Activated CD8-positive, alpha-beta memory T cell treated with anti-CD3 and anti-CD28 coated beads for 1 hour (primary cell): ENCODE measurements at regions not wholly inside any gene's neighbourhood (a gene's known extent, or its start where the extent isn't known, plus 50 kb on each side); places are given as distances from the start of the nearest gene placed in this dataset.

Experiments
- DNase-seq, 2 donors: peaks; one replicate each; pipeline ENCODE4 v3.0.0-alpha.2; 2020; ENCODE audit warnings: low read depth in 1 of 2; ENCODE audit errors: extremely low read depth in 1 of 2

- DNase-seq = no peak
Observed at GRCh38 chr18:8942909-8943545, 159.5 kb upstream of the NDUFV2 start.

GRCh38 chr18:8943900-8944870 is 158.3 kb upstream of the NDUFV2 start:
- DNase-seq = no peak

GRCh38 chr18:8944871-8945245 is 157.6 kb upstream of the NDUFV2 start:
- no peak for DNase-seq

- DNase-seq = no peak
Observed at GRCh38 chr18:8945514-8945913, 157.0 kb upstream of the NDUFV2 start.

GRCh38 chr18:8946066-8946838 is 156.2 kb upstream of the NDUFV2 start:
- no peak for DNase-seq

- DNase-seq = no peak
Observed at GRCh38 chr18:8947566-8947965, 154.9 kb upstream of the NDUFV2 start.

- DNase-seq = no peak
Observed at GRCh38 chr18:8948011-8948410, 154.5 kb upstream of the NDUFV2 start.

GRCh38 chr18:8948471-8949149 is 153.9 kb upstream of the NDUFV2 start:
- DNase-seq = no peak

- no peak for DNase-seq
Observed at GRCh38 chr18:8949206-8949605, 153.3 kb upstream of the NDUFV2 start.

GRCh38 chr18:8951491-8951890 is 151.0 kb upstream of the NDUFV2 start:
- no peak for DNase-seq

- no peak for DNase-seq
Observed at GRCh38 chr18:8952174-8952573, 150.3 kb upstream of the NDUFV2 start.

GRCh38 chr18:8952769-8953760 is 149.4 kb upstream of the NDUFV2 start:
- no peak for DNase-seq

GRCh38 chr18:8957731-8958130 is 144.8 kb upstream of the NDUFV2 start:
- no peak for DNase-seq

- no peak for DNase-seq
Observed at GRCh38 chr18:8958660-8959059, 143.8 kb upstream of the NDUFV2 start.

- no peak for DNase-seq
Observed at GRCh38 chr18:8959551-8960135, 142.9 kb upstream of the NDUFV2 start.

GRCh38 chr18:8960740-8961657 is 141.5 kb upstream of the NDUFV2 start:
- no peak for DNase-seq

- no peak for DNase-seq
Observed at GRCh38 chr18:8962192-8962779, 140.2 kb upstream of the NDUFV2 start.
